GM19455 (cell line): ENCODE measurements at regions not wholly inside any gene's neighbourhood (a gene's known extent, or its start where the extent isn't known, plus 50 kb on each side); places are given as distances from the start of the nearest gene placed in this dataset.

Experiments used
- ATAC-seq: cut with Tn5 transposase; IDR thresholded peaks from one replicate; pipeline ENCODE4 v1.9.1; 2021; ENCODE audit not compliant: unreplicated experiment

DNA sequence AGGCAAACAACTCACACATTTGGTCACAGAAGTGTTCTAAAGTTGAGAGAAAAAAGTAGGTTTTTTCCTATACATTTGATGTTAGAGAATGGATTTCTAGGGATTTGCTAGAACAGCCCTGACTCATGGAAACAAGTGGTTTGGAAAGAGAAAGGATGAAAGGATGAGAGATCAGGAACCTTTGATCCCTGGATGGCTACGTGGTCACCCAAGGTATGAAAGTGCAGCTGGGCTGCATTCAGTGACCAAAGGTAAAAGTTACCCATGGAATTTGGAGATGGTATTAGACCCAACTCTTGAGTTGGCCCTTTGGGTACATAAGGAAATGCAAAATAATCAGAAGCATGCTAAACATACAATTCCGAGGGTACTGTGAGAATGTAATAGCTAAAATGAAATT is 61.3 kb upstream of the SPIN1 start:
- no peak for ATAC-seq

GRCh38 chr9:88326015-88326414 is 62.2 kb upstream of the SPIN1 start:
- no peak for ATAC-seq

- no peak for ATAC-seq
Measured at GRCh38 chr9:88322906-88323566, 65.2 kb upstream of the SPIN1 start.

DNA sequence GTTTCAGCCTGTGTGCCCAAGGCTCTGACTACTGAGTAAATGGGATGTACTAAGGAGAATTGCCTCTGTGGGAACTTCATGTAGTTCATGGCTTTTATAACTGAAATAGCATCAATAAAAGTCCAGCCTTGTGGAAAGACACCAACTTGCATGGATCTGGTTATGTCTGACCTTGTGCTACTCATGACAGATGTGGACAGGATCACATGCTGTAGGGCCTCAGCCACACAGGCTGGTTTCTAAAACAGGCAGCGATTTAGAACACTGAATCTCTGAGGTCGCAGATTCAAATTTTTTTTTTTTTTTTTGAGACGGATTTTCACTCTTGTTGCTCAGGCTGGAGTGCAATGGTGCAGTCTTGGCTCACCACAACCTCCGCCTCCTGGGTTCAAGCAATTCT is 66.5 kb upstream of the SPIN1 start:
- ATAC-seq, result no peak

DNA sequence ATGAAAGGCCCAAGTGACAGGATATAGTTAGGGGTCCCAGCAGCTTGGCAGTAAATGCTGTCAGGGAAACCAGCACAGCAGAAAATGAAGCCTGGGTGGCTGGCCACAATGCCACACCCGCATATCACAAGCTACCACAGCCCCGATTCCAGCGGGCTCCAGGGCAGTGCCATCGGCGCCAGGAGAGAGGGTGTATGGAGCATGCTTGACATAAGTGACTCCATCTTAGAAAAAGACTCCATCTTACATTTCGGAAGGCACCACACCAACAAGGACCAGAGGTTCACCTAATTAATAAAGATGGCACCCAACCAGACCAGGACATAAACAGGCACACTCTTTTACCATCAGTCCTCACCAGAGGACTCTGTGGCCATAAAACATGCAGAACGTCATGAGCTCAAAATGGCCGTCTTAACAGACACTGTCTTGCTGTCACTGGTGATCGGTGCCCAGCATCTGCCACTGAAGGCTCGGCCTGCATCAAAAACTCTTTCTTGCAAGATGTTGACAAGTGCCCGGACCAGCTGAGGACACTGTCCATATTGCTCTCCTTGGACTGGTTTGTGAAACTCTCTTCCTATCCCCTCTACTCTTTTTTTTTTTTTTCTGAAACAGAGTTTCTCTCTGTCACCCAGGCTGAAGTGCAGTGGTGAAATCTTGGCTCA is 67.4 kb upstream of the SPIN1 start:
- ATAC-seq, result no peak

- no peak for ATAC-seq
Measured at GRCh38 chr9:88319936-88320747, 68.1 kb upstream of the SPIN1 start.

DNA sequence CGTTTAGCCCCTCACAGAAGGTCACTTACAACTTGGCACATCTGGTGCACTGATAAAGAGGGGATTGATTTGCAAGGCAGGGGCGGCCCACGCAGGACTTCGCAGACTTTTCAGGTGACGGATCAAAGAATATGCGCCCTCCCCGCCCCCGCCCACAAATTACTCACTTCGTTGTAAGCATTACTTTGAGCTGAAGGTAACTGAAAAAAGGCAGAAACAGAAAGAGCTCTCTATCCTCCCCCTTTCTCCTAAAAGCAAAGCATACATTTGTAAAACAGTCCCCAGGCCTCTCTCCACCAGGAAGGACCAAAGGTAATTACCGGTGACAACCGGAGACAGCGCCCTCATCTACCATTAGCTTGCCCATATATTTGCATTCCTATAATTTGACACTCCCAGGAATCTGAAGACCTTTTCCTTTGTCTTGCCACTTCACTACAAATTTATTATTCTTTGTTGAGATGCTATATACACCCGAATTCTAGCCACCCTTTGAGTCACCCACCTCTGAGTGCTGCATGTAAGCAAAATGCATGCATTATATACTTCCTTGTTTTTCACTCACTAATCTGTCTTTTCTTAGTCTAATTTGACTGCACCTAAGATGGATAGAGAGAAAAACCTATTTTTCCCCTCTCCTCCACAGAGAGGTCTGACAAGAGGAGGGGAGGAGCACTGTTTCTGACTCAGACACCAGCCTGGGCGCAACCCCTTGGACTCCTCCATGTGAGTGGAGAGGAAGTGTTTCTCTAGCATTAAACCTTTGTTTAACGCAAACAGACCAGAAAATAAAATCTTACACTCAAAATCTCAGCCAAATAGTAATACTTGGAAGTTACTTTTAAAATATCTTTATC is 74.7 kb upstream of the SPIN1 start:
- no peak for ATAC-seq

DNA sequence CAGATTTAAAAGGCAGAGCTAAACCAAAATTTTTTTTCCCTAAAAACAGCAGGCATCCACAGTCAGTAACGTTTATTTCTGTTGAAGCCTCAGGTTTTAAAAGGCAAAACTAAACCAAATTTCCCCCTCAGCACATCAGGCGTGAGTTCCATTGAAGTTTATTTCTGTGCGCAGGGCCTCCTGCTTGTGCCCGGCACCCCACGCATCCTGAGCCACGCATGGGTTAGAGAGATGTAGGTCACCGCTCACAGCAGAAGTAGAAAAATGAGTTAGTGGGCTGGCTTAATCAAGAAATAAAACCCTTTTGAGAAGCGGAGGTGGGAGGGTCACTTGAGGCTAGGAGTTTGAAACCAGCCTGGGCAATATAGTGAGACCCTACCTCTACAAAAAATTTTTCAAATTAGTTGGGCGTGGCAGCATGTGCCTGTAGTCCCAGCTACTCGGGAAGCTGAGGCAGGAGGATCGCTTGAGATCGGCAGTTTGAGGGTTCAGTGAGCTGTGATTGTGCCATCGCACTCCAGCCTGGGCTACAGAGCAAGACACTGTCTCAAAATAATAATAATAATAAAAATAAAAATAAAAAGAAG is 75.6 kb upstream of the SPIN1 start:
- ATAC-seq, result no peak

DNA sequence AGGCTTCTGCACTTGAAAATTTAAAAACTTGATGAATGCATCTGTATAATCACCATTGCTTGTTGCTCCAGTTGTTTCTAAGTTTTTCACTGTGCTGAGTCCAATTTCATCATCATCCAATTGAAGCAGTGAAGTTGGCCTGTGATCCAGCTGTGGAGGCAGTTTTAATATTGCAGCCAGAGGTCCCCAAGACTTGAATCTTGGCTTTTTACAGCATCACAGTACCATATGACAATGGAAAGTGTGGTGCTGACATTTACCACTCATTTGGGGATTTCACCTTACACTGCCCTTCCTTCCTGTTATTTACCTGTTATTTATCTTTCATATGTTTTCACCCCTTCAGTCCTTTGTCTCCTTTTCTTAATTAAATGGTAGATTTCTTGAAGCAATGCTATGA is 76.2 kb upstream of the SPIN1 start:
- ATAC-seq, result no peak

DNA sequence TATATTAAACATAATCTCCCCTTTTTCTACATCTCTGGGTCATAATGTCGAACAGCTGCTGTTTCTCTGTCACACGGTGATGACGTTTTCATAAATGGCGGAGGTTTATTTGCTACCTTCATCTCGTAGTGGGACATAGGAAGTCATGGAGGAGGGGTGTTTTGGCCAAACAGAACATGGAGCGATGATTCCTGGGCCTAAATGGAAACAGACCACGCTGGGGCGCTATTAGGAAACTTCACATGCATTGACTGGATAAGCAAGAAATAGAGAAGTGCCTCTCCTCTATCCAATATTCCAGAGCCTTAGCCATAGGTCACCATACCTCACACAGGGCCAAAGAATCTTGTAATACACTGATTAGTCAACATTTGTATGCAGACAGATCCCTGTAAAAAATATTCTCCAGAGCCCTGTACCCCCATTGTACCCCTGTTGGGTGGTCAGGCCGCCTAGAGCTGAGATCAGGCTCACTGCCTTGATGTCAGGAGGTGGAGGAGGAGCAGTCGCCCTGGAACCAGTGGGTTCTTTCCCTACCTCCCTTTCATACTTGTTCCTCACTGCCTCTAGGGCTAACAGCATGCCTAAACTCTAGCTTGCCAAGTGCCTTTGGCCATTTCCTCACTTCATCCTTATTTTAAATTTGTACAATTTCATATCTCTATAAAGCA is 77.8 kb upstream of the SPIN1 start:
- ATAC-seq, result no peak

DNA sequence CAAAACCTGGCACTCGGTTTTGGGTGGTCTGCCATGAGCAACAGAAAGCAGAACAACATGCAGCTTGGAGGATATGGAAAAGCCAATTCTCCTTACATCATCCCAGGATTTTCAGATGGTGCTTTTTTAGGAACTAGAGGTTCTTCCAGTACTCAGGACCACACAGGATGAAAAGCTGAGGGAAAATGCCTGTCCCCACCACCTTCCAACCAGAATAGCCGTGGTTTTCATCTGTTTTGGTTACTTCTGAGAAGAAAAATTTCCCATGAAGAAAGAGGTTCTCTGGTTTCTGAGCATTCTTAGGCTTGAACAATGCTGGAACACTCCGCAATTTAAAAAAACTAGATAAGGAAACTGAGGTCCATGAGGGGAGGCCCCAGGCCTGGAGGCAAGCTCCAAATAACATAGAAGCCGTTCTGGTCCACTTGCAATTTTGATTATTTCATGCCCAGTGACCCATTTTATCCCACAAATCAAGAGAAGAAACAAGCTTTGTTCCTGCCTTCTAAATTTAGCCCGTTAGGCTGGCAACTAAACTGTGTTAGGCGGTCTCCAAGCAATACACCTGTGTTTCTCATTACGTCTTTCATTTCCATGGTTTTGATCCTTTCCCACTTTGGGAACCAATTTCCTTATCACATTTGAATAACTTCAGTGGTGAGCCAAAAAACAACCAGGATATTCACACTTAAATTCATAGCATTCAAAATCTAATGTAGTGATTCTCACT is 79.2 kb upstream of the SPIN1 start:
- no peak for ATAC-seq

- ATAC-seq, result no peak
Measured at GRCh38 chr9:88307136-88307535, 81.1 kb upstream of the SPIN1 start.

DNA sequence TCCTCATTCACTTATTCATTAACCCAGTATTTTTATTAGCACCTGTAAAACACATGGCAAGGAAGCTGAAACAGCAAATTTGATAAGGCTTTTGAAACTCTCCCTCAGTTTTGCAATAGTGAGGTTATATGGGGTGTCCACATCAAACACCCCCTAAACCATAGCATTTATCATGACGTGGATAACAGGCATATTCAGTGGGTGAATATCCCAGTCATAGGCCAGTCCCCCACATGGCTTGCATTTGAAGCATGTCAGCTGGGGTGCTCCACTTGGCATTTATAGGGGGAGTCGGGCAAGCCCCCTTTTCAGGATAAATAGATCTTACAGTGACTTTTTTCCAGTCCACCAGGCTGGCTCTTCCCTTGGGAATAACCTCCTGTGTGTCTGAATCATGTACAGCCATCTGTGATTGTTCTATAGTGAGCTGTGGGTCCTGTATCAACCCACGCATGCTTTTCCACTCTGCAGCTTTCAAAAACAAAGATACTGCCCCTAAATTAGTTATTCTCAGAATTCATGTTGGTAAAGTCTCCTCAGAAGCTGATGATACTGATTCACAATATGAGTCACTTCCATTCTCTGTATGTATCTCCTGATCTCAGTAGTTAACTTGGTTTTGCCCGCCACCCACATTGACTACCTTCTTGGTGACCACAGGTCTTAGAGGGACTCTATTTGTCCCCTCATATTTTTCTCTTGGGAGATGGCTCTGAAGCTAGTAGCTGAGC is 84.4 kb upstream of the SPIN1 start:
- ATAC-seq, result peak; percentile 95

DNA sequence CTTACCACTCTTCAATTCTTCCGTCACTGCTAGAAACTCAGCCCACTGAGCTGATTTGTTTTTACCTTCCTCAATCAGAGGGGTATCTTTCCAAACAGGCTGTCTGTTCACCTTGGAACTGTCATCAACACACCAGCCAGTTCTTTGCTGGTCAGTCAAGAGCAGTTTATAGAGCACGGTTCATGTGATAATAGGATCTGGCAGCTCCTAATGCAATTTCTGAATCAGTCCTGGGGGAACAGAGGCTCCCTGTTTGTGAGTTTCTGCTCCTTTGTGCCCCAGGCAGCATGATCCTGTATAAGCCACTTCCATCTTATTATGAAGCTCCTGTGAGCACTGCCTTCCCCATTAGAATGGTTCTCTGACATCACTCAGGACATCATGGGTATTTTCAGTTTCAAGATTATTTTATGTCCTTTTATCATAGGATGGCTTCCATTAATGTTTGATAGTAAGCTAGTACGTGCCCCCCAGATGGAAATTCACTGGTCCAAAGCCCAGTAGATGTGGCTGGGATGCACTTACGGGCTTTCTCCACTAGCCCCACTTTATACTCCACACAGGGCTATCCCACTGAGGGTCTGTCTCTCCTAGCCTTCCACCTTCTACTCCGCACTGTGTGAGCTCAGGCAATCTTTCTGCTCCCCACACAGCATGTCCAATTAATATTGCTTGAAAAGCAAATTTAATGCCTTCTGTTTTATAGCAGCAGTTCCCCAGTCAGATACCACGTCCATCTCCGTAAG is 85.5 kb upstream of the SPIN1 start:
- no peak for ATAC-seq

GRCh38 chr9:88300556-88300955 is 87.7 kb upstream of the SPIN1 start:
- ATAC-seq, result no peak

DNA sequence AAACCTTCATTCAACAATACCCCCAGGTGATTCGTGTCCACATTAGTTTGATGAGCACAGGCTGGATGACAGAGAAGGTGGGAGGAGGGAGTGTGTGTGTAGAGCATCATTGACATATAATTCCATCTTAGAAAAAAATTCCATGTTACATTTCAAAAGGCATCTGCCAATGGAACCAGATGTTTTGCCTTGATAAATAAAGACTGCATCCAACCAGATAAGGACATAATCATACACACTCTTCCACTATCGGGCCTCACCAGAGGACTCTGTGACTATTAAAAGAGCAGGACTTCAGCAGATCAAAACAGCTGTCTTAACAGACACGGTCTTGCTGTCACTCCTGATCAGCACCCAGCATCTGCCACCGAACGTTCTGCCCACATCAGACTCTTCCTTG is 96.4 kb upstream of the SPIN1 start:
- no peak for ATAC-seq

DNA sequence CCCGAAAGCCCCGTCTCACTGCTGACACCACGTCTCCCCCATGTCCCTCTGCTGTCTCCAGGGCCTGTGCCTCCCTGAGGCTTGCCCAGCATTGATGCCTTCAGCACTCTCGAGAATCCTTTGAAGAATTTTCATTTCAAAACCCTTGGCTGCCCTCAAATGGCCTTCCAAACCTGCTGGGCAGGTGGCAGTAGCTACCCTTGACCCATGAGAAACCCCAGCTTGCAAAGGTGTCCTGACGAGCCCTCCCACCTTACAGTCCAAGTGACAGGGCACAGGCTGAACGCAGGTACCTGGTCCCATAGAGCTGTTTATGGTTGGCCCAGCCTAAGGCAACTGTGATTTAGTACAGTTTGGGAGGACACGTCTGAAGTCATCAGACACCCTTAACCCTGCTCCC is 97.2 kb upstream of the SPIN1 start:
- ATAC-seq, result no peak

- ATAC-seq, result no peak
Measured at GRCh38 chr9:88289532-88289931, 98.7 kb upstream of the SPIN1 start.
